Mucosa of rectum (tissue), 2 donors: ENCODE measurements at regions not wholly inside any gene's neighbourhood (a gene's known extent, or its start where the extent isn't known, plus 50 kb on each side); places are given as distances from the start of the nearest gene placed in this dataset.
"Not testable (repeated sequence)": the region's sequence is repeated elsewhere in the genome, so short reads cannot be mapped to it uniquely, and the experiment has no call there.

Source experiments
- H3K27ac ChIP-seq, 2 donors: one replicate each; pipeline ENCODE4 v1.7.0; 2013; ENCODE audit warnings: inconsistent platforms in 2 of 2, low read depth in 2 of 2, low read length in 2 of 2
- H3K27me3 ChIP-seq, 2 donors: one replicate each; pipeline ENCODE4 v1.7.0; 2013; ENCODE audit warnings: low read length in 2 of 2; ENCODE audit not compliant: control insufficient read depth in 2 of 2, insufficient read depth in 2 of 2
- H3K36me3 ChIP-seq, 2 donors: one replicate each; pipeline ENCODE4 v1.7.0; 2013; ENCODE audit warnings: low read length in 2 of 2; ENCODE audit not compliant: control insufficient read depth in 2 of 2, insufficient read depth in 2 of 2
- H3K4me1 ChIP-seq, 2 donors: one replicate each; pipeline ENCODE4 v1.7.0; 2013; ENCODE audit warnings: low read length in 2 of 2, mild to moderate bottlenecking in 1 of 2; ENCODE audit not compliant: control insufficient read depth in 2 of 2, insufficient read depth in 2 of 2
- H3K4me3 ChIP-seq, 2 donors: one replicate each; pipeline ENCODE4 v1.7.0; 2013; ENCODE audit warnings: low read length in 2 of 2
- H3K9ac ChIP-seq, 2 donors: one replicate each; pipeline ENCODE4 v1.7.0; 2013; ENCODE audit warnings: low read length in 2 of 2, low read depth in 1 of 2, mild to moderate bottlenecking in 1 of 2
- H3K9me3 ChIP-seq, 2 donors: one replicate each; pipeline ENCODE4 v1.7.0; 2013; ENCODE audit warnings: low read length in 2 of 2; ENCODE audit not compliant: control insufficient read depth in 2 of 2
- donor health status: healthy.
- donor health status: Normal muscosa, but diverticular disease.

- H3K9me3 ChIP-seq, H3K36me3 ChIP-seq, H3K4me3 ChIP-seq, H3K4me1 ChIP-seq, H3K27ac ChIP-seq, H3K9ac ChIP-seq, H3K27me3 ChIP-seq: not testable (repeated sequence)
Measured at GRCh38 chr16:29301662-29302285, 104.7 kb downstream of the NPIPB11 start.

DNA sequence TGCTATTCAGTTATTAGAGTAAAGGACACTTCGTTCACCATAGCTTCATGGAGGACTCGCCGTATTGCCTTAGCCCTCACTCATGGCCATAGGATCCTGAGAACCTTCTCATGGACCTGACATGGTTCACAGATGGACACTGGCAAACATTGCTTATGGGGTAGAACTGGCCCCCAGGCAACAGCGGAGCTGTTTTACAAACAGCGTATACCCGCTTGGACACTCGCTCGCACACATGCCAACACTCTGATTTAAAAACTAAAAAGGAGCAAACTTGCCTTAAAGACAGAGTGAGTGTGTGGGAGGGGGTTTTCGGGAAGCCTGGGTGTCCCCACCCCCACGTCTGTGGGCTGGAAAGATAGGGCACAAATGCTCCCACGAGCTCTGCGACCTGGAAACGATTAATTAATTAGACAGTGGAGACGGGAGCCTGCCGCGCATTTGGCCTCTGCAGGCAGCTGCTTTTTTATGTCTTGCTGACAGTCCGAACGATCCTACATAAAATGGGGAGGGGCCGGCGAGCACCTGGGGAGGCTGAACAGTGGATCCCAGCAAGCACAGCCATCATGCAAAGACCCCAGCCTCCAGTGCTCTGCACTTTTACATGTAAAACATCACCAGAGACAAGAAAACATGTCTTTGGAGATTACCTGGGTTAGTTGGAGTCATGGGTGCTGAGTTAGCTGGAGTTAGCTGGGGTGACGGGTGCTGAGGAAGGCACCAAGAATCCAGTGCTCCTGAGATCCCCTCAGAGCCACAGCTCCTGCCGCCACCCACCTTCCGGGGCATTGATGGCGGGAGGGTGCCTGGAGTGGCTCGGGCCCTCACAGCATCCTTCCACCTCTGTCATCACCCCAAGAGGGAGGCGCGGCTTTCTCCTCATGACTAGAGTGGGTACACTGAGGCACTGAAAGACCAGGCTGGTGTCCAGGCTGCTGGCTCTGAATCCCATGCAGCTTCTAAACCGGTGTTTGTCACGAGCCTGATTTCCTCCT lies 105.7 kb downstream of the NPIPB11 start:
- not testable (repeated sequence) for H3K27ac ChIP-seq, H3K4me3 ChIP-seq, H3K9me3 ChIP-seq, H3K9ac ChIP-seq, H3K36me3 ChIP-seq, H3K27me3 ChIP-seq, H3K4me1 ChIP-seq

GRCh38 chr16:29300030-29300491 lies 106.5 kb downstream of the NPIPB11 start:
- H3K4me3 ChIP-seq, H3K27me3 ChIP-seq, H3K9ac ChIP-seq, H3K4me1 ChIP-seq, H3K36me3 ChIP-seq, H3K27ac ChIP-seq, H3K9me3 ChIP-seq: not testable (repeated sequence)

DNA sequence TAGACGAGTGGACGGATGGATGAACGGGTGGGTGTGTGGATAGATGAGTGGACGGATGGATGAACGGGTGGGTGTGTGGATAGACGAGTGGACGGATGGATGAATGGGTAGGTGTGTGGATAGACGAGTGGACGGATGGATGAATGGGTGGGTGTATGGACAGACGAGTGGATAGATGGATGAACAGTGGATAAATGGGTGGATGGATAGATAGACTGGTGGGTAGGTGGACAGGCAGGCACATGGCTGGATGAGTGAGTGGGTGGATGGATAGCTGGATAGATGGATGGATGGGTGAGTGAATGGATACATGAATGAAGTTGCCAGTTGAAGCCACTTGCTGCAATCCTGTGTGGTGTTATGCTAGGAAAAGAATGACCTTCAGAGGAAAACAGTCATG lies 107.5 kb downstream of the NPIPB11 start:
- H3K27ac ChIP-seq, H3K4me1 ChIP-seq, H3K27me3 ChIP-seq, H3K9me3 ChIP-seq, H3K36me3 ChIP-seq, H3K4me3 ChIP-seq, H3K9ac ChIP-seq: not testable (repeated sequence)

GRCh38 chr16:29298307-29298706 lies 108.2 kb downstream of the NPIPB11 start:
- H3K27me3 ChIP-seq, H3K4me3 ChIP-seq, H3K27ac ChIP-seq, H3K4me1 ChIP-seq, H3K9ac ChIP-seq, H3K36me3 ChIP-seq, H3K9me3 ChIP-seq: not testable (repeated sequence)

GRCh38 chr16:29297809-29298177 lies 108.7 kb downstream of the NPIPB11 start:
- H3K36me3 ChIP-seq, H3K9ac ChIP-seq, H3K4me3 ChIP-seq, H3K27me3 ChIP-seq, H3K27ac ChIP-seq, H3K4me1 ChIP-seq, H3K9me3 ChIP-seq: not testable (repeated sequence)

- not testable (repeated sequence) for H3K36me3 ChIP-seq, H3K27ac ChIP-seq, H3K9ac ChIP-seq, H3K4me1 ChIP-seq, H3K4me3 ChIP-seq, H3K27me3 ChIP-seq, H3K9me3 ChIP-seq
Measured at GRCh38 chr16:29297144-29297808, 109.2 kb downstream of the NPIPB11 start.

- H3K9me3 ChIP-seq, H3K36me3 ChIP-seq, H3K27ac ChIP-seq, H3K4me3 ChIP-seq, H3K9ac ChIP-seq, H3K27me3 ChIP-seq: not testable (repeated sequence)
- H3K4me1 ChIP-seq = peaks cover 5 to 12% of the 10 kb centered on the region in 2 donors
Measured at GRCh38 chr16:29296176-29296575, 110.3 kb downstream of the NPIPB11 start.

DNA sequence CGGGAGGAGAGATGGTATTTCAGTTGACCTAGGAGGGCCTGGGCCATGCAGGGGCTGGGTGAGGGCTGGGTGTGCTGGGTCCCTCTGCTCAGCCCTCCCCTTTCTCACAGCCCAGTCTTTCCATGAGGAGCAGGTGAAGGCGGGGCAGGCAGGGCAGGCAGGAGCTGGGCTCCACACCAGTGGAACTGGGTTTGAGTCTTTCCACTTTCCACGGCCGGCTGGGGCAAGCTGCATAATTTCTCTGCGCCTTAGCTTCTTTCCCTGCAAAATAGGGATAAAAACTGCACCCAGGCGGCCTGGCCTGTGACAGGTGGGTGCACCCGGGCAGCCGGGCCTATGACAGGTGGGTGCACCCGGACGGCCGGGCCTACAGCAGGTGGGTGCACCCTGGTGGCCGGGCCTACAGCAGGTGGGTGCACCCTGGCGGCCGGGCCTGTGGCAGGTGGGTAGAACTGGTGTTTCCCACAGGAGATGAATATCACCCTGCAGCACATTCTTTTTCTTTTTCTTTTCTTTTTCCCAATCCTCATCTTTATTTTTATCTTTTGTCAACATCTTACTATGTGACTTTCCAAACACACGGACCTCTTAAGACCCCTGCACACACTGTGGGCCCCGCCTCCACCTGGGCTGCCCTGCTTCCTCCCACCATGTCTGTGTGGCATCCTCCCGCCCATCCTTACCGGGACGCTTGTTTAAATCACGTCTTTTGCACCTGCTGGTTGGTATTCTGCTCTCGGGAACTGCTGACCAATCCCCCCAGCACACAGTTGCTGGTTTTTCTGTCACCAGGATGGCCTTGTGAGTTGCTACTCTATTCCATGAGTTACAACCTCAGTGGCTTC lies 111.3 kb downstream of the NPIPB11 start:
- not testable (repeated sequence) for H3K27me3 ChIP-seq, H3K9me3 ChIP-seq, H3K4me3 ChIP-seq, H3K27ac ChIP-seq, H3K9ac ChIP-seq, H3K36me3 ChIP-seq
- peaks cover 11 to 15% of the 10 kb centered on the region in 2 donors for H3K4me1 ChIP-seq
